Kidney glomerular epithelial cell (primary cell): ENCODE measurements at regions not wholly inside any gene's neighbourhood (a gene's known extent, or its start where the extent isn't known, plus 50 kb on each side); places are given as distances from the start of the nearest gene placed in this dataset.

Experiments
- DNase-seq: peaks from one replicate; lab custom pipeline; 2025; lab: John Stamatoyannopoulos, UW

GRCh38 chr5:109531262-109531661 lies 121.5 kb upstream of the PJA2 start:
- no peak for DNase-seq

GRCh38 chr5:109529987-109530386 lies 120.2 kb upstream of the PJA2 start:
- no peak for DNase-seq

GRCh38 chr5:109529520-109529919 lies 119.7 kb upstream of the PJA2 start:
- no peak for DNase-seq

- DNase-seq: no peak
Observed at GRCh38 chr5:109524555-109524954, 114.8 kb upstream of the PJA2 start.

- DNase-seq: no peak
Observed at GRCh38 chr5:109524026-109524425, 114.3 kb upstream of the PJA2 start.

- DNase-seq: no peak
Observed at GRCh38 chr5:109522404-109522803, 112.6 kb upstream of the PJA2 start.

GRCh38 chr5:109519416-109519815 lies 109.6 kb upstream of the PJA2 start:
- no peak for DNase-seq

- no peak for DNase-seq
Observed at GRCh38 chr5:109516390-109516789, 106.6 kb upstream of the PJA2 start.

- DNase-seq: no peak
Observed at GRCh38 chr5:109511980-109512734, 102.4 kb upstream of the PJA2 start.

GRCh38 chr5:109506556-109506955 lies 96.8 kb upstream of the PJA2 start:
- DNase-seq: no peak

- DNase-seq: no peak
Observed at GRCh38 chr5:109496112-109496511, 86.3 kb upstream of the PJA2 start.

GRCh38 chr5:109487753-109488420 lies 78.1 kb upstream of the PJA2 start:
- no peak for DNase-seq

GRCh38 chr5:109486200-109486804 lies 76.5 kb upstream of the PJA2 start:
- DNase-seq: no peak

- no peak for DNase-seq
Observed at GRCh38 chr5:109485030-109485429, 75.3 kb upstream of the PJA2 start.

GRCh38 chr5:109484597-109484996 lies 74.8 kb upstream of the PJA2 start:
- no peak for DNase-seq

GRCh38 chr5:109483395-109483971 lies 73.7 kb upstream of the PJA2 start:
- DNase-seq: no peak

GRCh38 chr5:109482748-109483147 lies 73.0 kb upstream of the PJA2 start:
- no peak for DNase-seq

GRCh38 chr5:109479260-109479860 lies 69.6 kb upstream of the PJA2 start:
- DNase-seq: peak; percentile 24

GRCh38 chr5:109478830-109479229 lies 69.1 kb upstream of the PJA2 start:
- no peak for DNase-seq

GRCh38 chr5:109476292-109476691 lies 66.5 kb upstream of the PJA2 start:
- DNase-seq: no peak

- no peak for DNase-seq
Observed at GRCh38 chr5:109469896-109470662, 60.3 kb upstream of the PJA2 start.
